ENCODE measurements at regions not wholly inside any gene's neighbourhood (a gene's known extent, or its start where the extent isn't known, plus 50 kb on each side); places are given as distances from the start of the nearest gene placed in this dataset.

- Histone ChIP-seq H3K79me2 (ENCODE audit: low read length) (no peaks in the 10 kb centered on the region), H3K27ac (ENCODE audit: low read length) (no peak overlapping the region), H3K27me3 (replicated peaks; ENCODE audit: insufficient read depth, low read length) (no peaks in the 10 kb centered on the region), H3F3A (ENCODE audit: insufficient read depth, low read length) (no peaks in the 10 kb centered on the region), H4K20me1 (ENCODE audit: insufficient read depth, low read length) (no peaks in the 10 kb centered on the region), H3K4me3 (ENCODE audit: low read length) (no peak overlapping the region), H3K9me2 (replicated peaks; ENCODE audit: insufficient read depth, low read length) (no peaks in the 10 kb centered on the region), H3K36me3 (replicated peaks; ENCODE audit: insufficient read depth, low read length) (no peaks in the 10 kb centered on the region), H3K4me1 (ENCODE audit: low read length) (no peaks in the 10 kb centered on the region), H2AFZ (ENCODE audit: low read length) (no peak overlapping the region), H3K9me3 (replicated peaks; ENCODE audit: insufficient read depth, low read length) (no peaks in the 10 kb centered on the region), H3K4me2 (ENCODE audit: low read depth, low read length) (no peak overlapping the region), H3K9ac (ENCODE audit: low read length) (no peak overlapping the region)
- no peak for TF ChIP-seq EZH2phosphoT487 (IDR thresholded peaks at IDR 0.05; ENCODE audit: low read length)
- no peak for TF ChIP-seq CTCF (IDR thresholded peaks at IDR 0.05; ENCODE audit: low read length)
- TF ChIP-seq EZH2 (optimal IDR thresholded peaks at IDR 0.05; ENCODE audit: low read depth, low read length) = no peak
- no peak for DNase-seq
These were observed 52.6 kb upstream of the MYCBP2 start for GRCh38 chr13:77379508-77379907.

- Histone ChIP-seq H3K4me3 (ENCODE audit: low read length) (no peak overlapping the region), H3K27me3 (replicated peaks; ENCODE audit: insufficient read depth, low read length) (no peaks in the 10 kb centered on the region), H4K20me1 (ENCODE audit: insufficient read depth, low read length) (no peaks in the 10 kb centered on the region), H3K36me3 (replicated peaks; ENCODE audit: insufficient read depth, low read length) (no peaks in the 10 kb centered on the region), H3K9me3 (replicated peaks; ENCODE audit: insufficient read depth, low read length) (no peaks in the 10 kb centered on the region), H3F3A (ENCODE audit: insufficient read depth, low read length) (no peaks in the 10 kb centered on the region), H3K79me2 (ENCODE audit: low read length) (no peaks in the 10 kb centered on the region), H2AFZ (ENCODE audit: low read length) (no peak overlapping the region), H3K9ac (ENCODE audit: low read length) (no peak overlapping the region), H3K9me2 (replicated peaks; ENCODE audit: insufficient read depth, low read length) (no peaks in the 10 kb centered on the region), H3K27ac (ENCODE audit: low read length) (no peak overlapping the region), H3K4me1 (ENCODE audit: low read length) (no peaks in the 10 kb centered on the region), H3K4me2 (ENCODE audit: low read depth, low read length) (no peak overlapping the region)
- TF ChIP-seq CTCF (IDR thresholded peaks at IDR 0.05; ENCODE audit: low read length) (no peak), EZH2 (optimal IDR thresholded peaks at IDR 0.05; ENCODE audit: low read depth, low read length) (no peak), EZH2phosphoT487 (IDR thresholded peaks at IDR 0.05; ENCODE audit: low read length) (no peak)
- DNase-seq = no peak
These were observed 51.8 kb upstream of the MYCBP2 start for GRCh38 chr13:77378662-77379061.

- Histone ChIP-seq H3K4me2 (ENCODE audit: low read depth, low read length) (no peak overlapping the region), H3K27ac (ENCODE audit: low read length) (no peak overlapping the region), H3K79me2 (ENCODE audit: low read length) (no peaks in the 10 kb centered on the region), H3K9ac (ENCODE audit: low read length) (no peak overlapping the region), H3K4me1 (ENCODE audit: low read length) (no peaks in the 10 kb centered on the region), H3K4me3 (ENCODE audit: low read length) (no peak overlapping the region), H3F3A (ENCODE audit: insufficient read depth, low read length) (no peaks in the 10 kb centered on the region), H3K9me2 (replicated peaks; ENCODE audit: insufficient read depth, low read length) (no peaks in the 10 kb centered on the region), H2AFZ (ENCODE audit: low read length) (no peak overlapping the region), H4K20me1 (ENCODE audit: insufficient read depth, low read length) (no peaks in the 10 kb centered on the region), H3K36me3 (replicated peaks; ENCODE audit: insufficient read depth, low read length) (no peaks in the 10 kb centered on the region), H3K9me3 (replicated peaks; ENCODE audit: insufficient read depth, low read length) (no peaks in the 10 kb centered on the region), H3K27me3 (replicated peaks; ENCODE audit: insufficient read depth, low read length) (no peaks in the 10 kb centered on the region)
- no peak for TF ChIP-seq CTCF (IDR thresholded peaks at IDR 0.05; ENCODE audit: low read length)
- TF ChIP-seq EZH2 (optimal IDR thresholded peaks at IDR 0.05; ENCODE audit: low read depth, low read length) = no peak
- TF ChIP-seq EZH2phosphoT487 (IDR thresholded peaks at IDR 0.05; ENCODE audit: low read length) = no peak
- DNase-seq = no peak
These were observed 50.1 kb upstream of the MYCBP2 start for GRCh38 chr13:77377016-77377415.
